GM18505 (cell line): ENCODE measurements at regions not wholly inside any gene's neighbourhood (a gene's known extent, or its start where the extent isn't known, plus 50 kb on each side); places are given as distances from the start of the nearest gene placed in this dataset.

Experiments used
- ATAC-seq: cut with Tn5 transposase; IDR thresholded peaks from one replicate; pipeline ENCODE4 v1.9.1; 2021; ENCODE audit not compliant: unreplicated experiment
- POLR2A ChIP-seq: IDR thresholded peaks from 4 replicates; pipeline ENCODE4 v1.6.1; 2011; ENCODE audit warnings: borderline replicate concordance; ENCODE audit not compliant: insufficient read depth, insufficient read length; ENCODE audit errors: extremely low read depth

GRCh38 chr9:38342532-38342931, 50.0 kb upstream of the ALDH1B1 start:
- no peak for ATAC-seq
- TF ChIP-seq POLR2A = no peak

- no peak for ATAC-seq
- no peak for TF ChIP-seq POLR2A
These were observed 50.4 kb upstream of the ALDH1B1 start for GRCh38 chr9:38342096-38342495.

- TF ChIP-seq POLR2A = no peak
- ATAC-seq = no peak
These were observed 53.0 kb upstream of the ALDH1B1 start for GRCh38 chr9:38339496-38339895.

GRCh38 chr9:38339087-38339486, 53.4 kb upstream of the ALDH1B1 start:
- no peak for TF ChIP-seq POLR2A
- ATAC-seq = no peak

GRCh38 chr9:38338342-38339018, 54.0 kb upstream of the ALDH1B1 start:
- TF ChIP-seq POLR2A = no peak
- ATAC-seq = no peak

- no peak for ATAC-seq
- TF ChIP-seq POLR2A = no peak
These were observed 54.7 kb upstream of the ALDH1B1 start for GRCh38 chr9:38337706-38338264.

GRCh38 chr9:38337181-38337580, 55.3 kb upstream of the ALDH1B1 start:
- TF ChIP-seq POLR2A = no peak
- ATAC-seq = no peak

GRCh38 chr9:38336341-38336740, 56.2 kb upstream of the ALDH1B1 start:
- TF ChIP-seq POLR2A = no peak
- ATAC-seq = no peak

- ATAC-seq = no peak
- TF ChIP-seq POLR2A = no peak
These were observed 56.8 kb upstream of the ALDH1B1 start for GRCh38 chr9:38335686-38336085.

- TF ChIP-seq POLR2A = no peak
- ATAC-seq = no peak
These were observed 58.3 kb upstream of the ALDH1B1 start for GRCh38 chr9:38334234-38334633.

- no peak for ATAC-seq
- TF ChIP-seq POLR2A = no peak
These were observed 59.5 kb upstream of the ALDH1B1 start for GRCh38 chr9:38333047-38333446.

GRCh38 chr9:38332625-38333024, 59.9 kb upstream of the ALDH1B1 start:
- no peak for TF ChIP-seq POLR2A
- ATAC-seq = no peak

- no peak for ATAC-seq
- no peak for TF ChIP-seq POLR2A
These were observed 61.4 kb upstream of the ALDH1B1 start for GRCh38 chr9:38331141-38331540.

GRCh38 chr9:38329968-38330367, 62.5 kb upstream of the ALDH1B1 start:
- TF ChIP-seq POLR2A = no peak
- ATAC-seq = no peak
